Stimulated activated CD4-positive, alpha-beta T cell treated with anti-CD3 and anti-CD28 coated beads, Interleukin-1b, Interleukin-23, amount 100 ng/mL, for 1 hour (primary cell): ENCODE measurements at regions not wholly inside any gene's neighbourhood (a gene's known extent, or its start where the extent isn't known, plus 50 kb on each side); places are given as distances from the start of the nearest gene placed in this dataset.
"Not testable (repeated sequence)": the region's sequence is repeated elsewhere in the genome, so short reads cannot be mapped to it uniquely, and the experiment has no call there.

Experiments used
- DNase-seq, 2 donors: peaks; one replicate each; pipeline ENCODE4 v3.0.0-alpha.2; 2020; ENCODE audit warnings: low read depth in 2 of 2

- no peak for DNase-seq
Observed at GRCh38 chr20:60170116-60170515, 211.9 kb downstream of the CDH26 start.

- DNase-seq, result no peak
Observed at GRCh38 chr20:60171313-60171712, 213.1 kb downstream of the CDH26 start.

GRCh38 chr20:60171738-60172137 is 213.5 kb downstream of the CDH26 start:
- DNase-seq, result no peak

GRCh38 chr20:60172346-60172984 is 214.2 kb downstream of the CDH26 start:
- no peak for DNase-seq

GRCh38 chr20:60177080-60177479 is 218.9 kb downstream of the CDH26 start:
- DNase-seq, result no peak

GRCh38 chr20:60180986-60181385 is 222.8 kb downstream of the CDH26 start:
- DNase-seq, result no peak

- no peak for DNase-seq
Observed at GRCh38 chr20:60186412-60186811, 228.2 kb downstream of the CDH26 start.

- no peak for DNase-seq
Observed at GRCh38 chr20:60187683-60188082, 229.5 kb downstream of the CDH26 start.

- DNase-seq, result no peak
Observed at GRCh38 chr20:60191014-60191413, 232.8 kb downstream of the CDH26 start.

- no peak for DNase-seq
Observed at GRCh38 chr20:60192326-60192725, 234.1 kb downstream of the CDH26 start.

- not testable (repeated sequence) for DNase-seq
Observed at GRCh38 chr20:60199132-60199531, 240.9 kb downstream of the CDH26 start.

GRCh38 chr20:60199866-60200265 is 241.6 kb downstream of the CDH26 start:
- no peak for DNase-seq

- no peak for DNase-seq
Observed at GRCh38 chr20:60200305-60200918, 242.2 kb downstream of the CDH26 start.

- DNase-seq, result no peak
Observed at GRCh38 chr20:60201198-60201835, 243.1 kb downstream of the CDH26 start.

GRCh38 chr20:60202046-60202445 is 243.8 kb downstream of the CDH26 start:
- no peak for DNase-seq

GRCh38 chr20:60203451-60203850 is 245.2 kb downstream of the CDH26 start:
- DNase-seq, result no peak

GRCh38 chr20:60204601-60205000 is 246.4 kb downstream of the CDH26 start:
- DNase-seq, result no peak

GRCh38 chr20:60206259-60206658 is 248.0 kb downstream of the CDH26 start:
- no peak for DNase-seq

- DNase-seq, result no peak
Observed at GRCh38 chr20:60209048-60209447, 250.8 kb downstream of the CDH26 start.

GRCh38 chr20:60210779-60211617 is 252.8 kb downstream of the CDH26 start:
- peak; percentile 18 to 31 for DNase-seq

- no peak for DNase-seq
Observed at GRCh38 chr20:60211618-60212463, 253.6 kb downstream of the CDH26 start.
